GM18861 (cell line): ENCODE measurements at regions not wholly inside any gene's neighbourhood (a gene's known extent, or its start where the extent isn't known, plus 50 kb on each side); places are given as distances from the start of the nearest gene placed in this dataset.
A peak's percentile ranks its signal among the peaks of the same experiment; 100 is the strongest.
"Not testable (repeated sequence)": the region's sequence is repeated elsewhere in the genome, so short reads cannot be mapped to it uniquely, and the experiment has no call there.

Experiments
- ATAC-seq: cut with Tn5 transposase; IDR thresholded peaks from one replicate; pipeline ENCODE4 v1.9.1; 2021; ENCODE audit not compliant: unreplicated experiment

- no peak for ATAC-seq
Observed at GRCh38 chr6:97449444-97449966, 166.5 kb upstream of the MMS22L start.

- no peak for ATAC-seq
Observed at GRCh38 chr6:97450087-97450486, 167.1 kb upstream of the MMS22L start.

GRCh38 chr6:97456070-97456469 is 173.1 kb upstream of the MMS22L start:
- ATAC-seq, result no peak

- ATAC-seq, result no peak
Observed at GRCh38 chr6:97459535-97459934, 176.5 kb upstream of the MMS22L start.

GRCh38 chr6:97459986-97460385 is 177.0 kb upstream of the MMS22L start:
- ATAC-seq, result no peak

- ATAC-seq, result no peak
Observed at GRCh38 chr6:97460394-97461080, 177.5 kb upstream of the MMS22L start.

GRCh38 chr6:97461218-97461617 is 178.2 kb upstream of the MMS22L start:
- no peak for ATAC-seq

- no peak for ATAC-seq
Observed at GRCh38 chr6:97462031-97462430, 179.0 kb upstream of the MMS22L start.

GRCh38 chr6:97462938-97463598 is 180.1 kb upstream of the MMS22L start:
- no peak for ATAC-seq

GRCh38 chr6:97465877-97466561 is 183.0 kb upstream of the MMS22L start:
- no peak for ATAC-seq

GRCh38 chr6:97468981-97469380 is 186.0 kb upstream of the MMS22L start:
- no peak for ATAC-seq

GRCh38 chr6:97469451-97469850 is 186.4 kb upstream of the MMS22L start:
- no peak for ATAC-seq

- ATAC-seq, result no peak
Observed at GRCh38 chr6:97470322-97470721, 187.3 kb upstream of the MMS22L start.

GRCh38 chr6:97473979-97474378 is 191.0 kb upstream of the MMS22L start:
- ATAC-seq, result no peak

- peak; percentile 97 for ATAC-seq
Observed at GRCh38 chr6:97497713-97498331, 214.8 kb upstream of the MMS22L start.

GRCh38 chr6:97501853-97502252 is 218.8 kb upstream of the MMS22L start:
- ATAC-seq, result no peak

- ATAC-seq, result no peak
Observed at GRCh38 chr6:97508646-97509045, 225.6 kb upstream of the MMS22L start.

- not testable (repeated sequence) for ATAC-seq
Observed at GRCh38 chr6:97513260-97513659, 230.2 kb upstream of the MMS22L start.

- no peak for ATAC-seq
Observed at GRCh38 chr6:97524811-97525210, 241.8 kb upstream of the MMS22L start.

GRCh38 chr6:97535800-97536199 is 252.8 kb upstream of the MMS22L start:
- no peak for ATAC-seq

- no peak for ATAC-seq
Observed at GRCh38 chr6:97548354-97548753, 265.3 kb upstream of the MMS22L start.
